ENCODE measurements at regions not wholly inside any gene's neighbourhood (a gene's known extent, or its start where the extent isn't known, plus 50 kb on each side); places are given as distances from the start of the nearest gene placed in this dataset.
"Not testable (repeated sequence)": the region's sequence is repeated elsewhere in the genome, so short reads cannot be mapped to it uniquely, and the experiment has no call there.

DNA sequence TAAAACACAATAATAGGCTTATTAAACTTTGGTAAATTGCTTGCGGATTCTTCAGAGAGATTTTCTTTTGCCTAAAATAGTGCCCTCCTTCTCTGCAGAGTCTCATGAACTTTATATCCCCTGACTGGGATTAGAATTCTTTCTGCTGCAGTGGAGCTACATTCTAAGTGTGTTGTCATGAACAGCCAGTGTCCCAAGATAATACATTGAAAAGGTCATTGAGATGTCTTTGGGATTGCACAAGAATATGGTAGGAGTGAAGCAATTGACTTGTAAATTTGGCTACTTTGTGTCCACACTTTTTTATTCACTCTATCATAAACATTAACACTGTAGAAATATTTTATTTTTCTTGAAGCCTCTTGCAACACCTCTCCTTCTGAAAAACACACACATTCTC, 604.5 kb downstream of the GABRG2 start:
- TF ChIP-seq CTCF (IDR thresholded peaks at IDR 0.05): no peak
- no peak overlapping the region for H3K27ac ChIP-seq
- no peak overlapping the region for H3K4me3 ChIP-seq
- no peak for DNase-seq (ENCODE audit: low spot score)

DNA sequence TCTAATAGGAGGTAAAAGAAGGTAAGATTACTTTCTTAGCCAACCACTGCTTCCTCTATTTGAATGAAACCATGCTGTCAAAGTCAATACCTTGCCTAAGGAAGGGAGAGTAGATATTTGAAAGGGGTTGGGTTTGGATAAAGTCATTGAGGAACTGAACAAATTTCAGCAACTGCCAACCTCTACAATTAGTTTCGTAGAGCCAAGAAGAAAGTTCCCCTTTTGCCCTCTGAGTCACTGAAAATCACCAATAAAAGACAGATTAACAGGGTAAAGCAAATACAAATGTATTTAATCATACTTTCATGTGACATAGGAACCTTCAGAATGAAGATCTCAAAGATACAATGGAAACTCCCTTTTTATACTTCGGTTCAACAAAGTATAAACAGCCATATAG, 615.7 kb downstream of the GABRG2 start:
- DNase-seq (ENCODE audit: low spot score): no peak
- Histone ChIP-seq H3K27ac (no peak overlapping the region), H3K4me3 (no peak overlapping the region)
- no peak for TF ChIP-seq CTCF (IDR thresholded peaks at IDR 0.05)

- H3K4me3 ChIP-seq: no peak overlapping the region
- DNase-seq (ENCODE audit: low spot score): no peak
- H3K27ac ChIP-seq: no peak overlapping the region
- no peak for TF ChIP-seq CTCF (IDR thresholded peaks at IDR 0.05)
Observed at GRCh38 chr5:162684145-162684544, 616.6 kb downstream of the GABRG2 start.

DNA sequence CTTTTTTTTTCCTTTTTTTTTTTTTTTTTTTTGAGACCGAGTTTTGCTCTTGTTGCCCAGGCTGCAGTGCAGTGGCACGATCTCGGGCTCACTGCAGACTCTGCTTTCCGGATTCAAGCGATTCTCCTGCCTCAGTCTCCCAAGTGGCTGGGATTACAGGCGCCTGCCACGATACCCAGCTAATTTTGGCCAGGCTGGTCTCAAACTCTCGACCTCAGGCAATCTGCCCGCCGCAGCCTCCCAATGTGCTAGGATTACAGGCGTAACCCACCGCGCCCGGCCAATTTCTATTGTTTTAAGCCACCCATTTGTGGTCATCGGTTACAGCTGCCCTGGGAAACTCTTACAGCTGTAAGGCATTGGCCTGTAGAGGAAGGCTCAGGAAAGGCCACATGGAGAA, 617.7 kb downstream of the GABRG2 start:
- no peak for TF ChIP-seq CTCF (IDR thresholded peaks at IDR 0.05)

GRCh38 chr5:162696272-162696671, 628.7 kb downstream of the GABRG2 start:
- H3K4me3 ChIP-seq; H3K27ac ChIP-seq; DNase-seq (ENCODE audit: low spot score): not testable (repeated sequence)

More for the DNA sequence above, 617.7 kb downstream of the GABRG2 start:
- H3K4me3 ChIP-seq: no peak overlapping the region
- no peak for DNase-seq (ENCODE audit: low spot score)
- no peak overlapping the region for H3K27ac ChIP-seq

- DNase-seq (ENCODE audit: low spot score): no peak
- no peak for TF ChIP-seq CTCF (IDR thresholded peaks at IDR 0.05)
- Histone ChIP-seq H3K27ac (no peak overlapping the region), H3K4me3 (no peak overlapping the region)
Observed at GRCh38 chr5:162699361-162699760, 631.8 kb downstream of the GABRG2 start.

DNA sequence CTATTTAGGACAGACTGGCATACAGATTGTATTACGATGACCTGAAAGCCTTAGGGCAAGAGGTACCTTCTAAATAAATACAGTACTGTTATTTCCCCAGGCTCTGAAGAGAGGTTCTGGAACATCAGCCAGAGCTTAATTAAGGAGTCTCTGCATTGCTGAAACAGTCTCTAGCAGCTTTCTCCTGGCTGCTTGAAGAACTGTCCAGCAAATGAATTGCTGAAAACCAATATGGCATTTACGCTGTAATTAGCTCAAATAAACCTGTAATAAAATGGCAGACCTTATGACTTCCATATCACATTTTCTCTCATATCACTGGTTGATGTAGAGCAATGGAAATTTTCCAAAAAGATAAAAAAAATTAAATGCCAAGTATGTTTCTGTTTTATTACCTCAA, 636.3 kb downstream of the GABRG2 start:
- TF ChIP-seq CTCF (IDR thresholded peaks at IDR 0.05): no peak
- H3K27ac ChIP-seq: no peak overlapping the region
- H3K4me3 ChIP-seq: no peak overlapping the region
- no peak for DNase-seq (ENCODE audit: low spot score)

DNA sequence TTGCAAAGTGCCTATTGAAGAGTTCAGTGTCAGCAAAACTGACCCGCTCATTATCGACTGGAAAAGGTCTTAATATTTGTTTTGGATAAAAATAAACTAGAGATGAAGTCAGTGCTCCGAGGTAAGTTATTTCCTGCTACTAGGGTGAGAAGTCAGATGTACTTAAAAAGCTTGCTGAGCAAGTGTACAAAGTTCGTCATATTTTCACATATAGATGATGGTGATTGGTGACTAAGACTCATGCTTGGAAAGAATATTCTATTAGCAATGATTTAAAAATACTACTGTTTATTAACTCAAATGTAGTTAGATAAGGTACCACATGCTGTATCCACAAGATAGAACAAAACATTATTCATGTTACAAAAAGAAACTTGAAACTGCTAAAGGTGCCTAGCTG, 643.7 kb downstream of the GABRG2 start:
- TF ChIP-seq CTCF (IDR thresholded peaks at IDR 0.05): no peak
- Histone ChIP-seq H3K27ac (no peak overlapping the region), H3K4me3 (no peak overlapping the region)
- DNase-seq (ENCODE audit: low spot score): no peak
